ENCODE measurements at regions not wholly inside any gene's neighbourhood (a gene's known extent, or its start where the extent isn't known, plus 50 kb on each side); places are given as distances from the start of the nearest gene placed in this dataset.

- TF ChIP-seq TAF1 (IDR thresholded peaks at IDR 0.05; ENCODE audit: borderline replicate concordance, low read depth, low read length): no peak
- TF ChIP-seq POLR2AphosphoS5 (IDR thresholded peaks at IDR 0.05; ENCODE audit: low read depth, low read length): no peak
These were observed 495.5 kb upstream of the ROBO1 start for GRCh38 chr3:80263260-80263659.
